Hepatocyte (in vitro differentiated cells): ENCODE measurements at regions not wholly inside any gene's neighbourhood (a gene's known extent, or its start where the extent isn't known, plus 50 kb on each side); places are given as distances from the start of the nearest gene placed in this dataset.

ENCODE experiments used
- EZH2 ChIP-seq: fragments of 200-600 bp; sonication (generic); IDR thresholded peaks from 2 replicates; pipeline ENCODE4 v1.6.1; 2016; ENCODE audit warnings: antibody characterized with exemption, mild to moderate bottlenecking, borderline replicate concordance
- EZH2phosphoT487 ChIP-seq: fragments of 200-600 bp; sonication (generic); IDR thresholded peaks from one replicate; pipeline ENCODE4 v1.6.1; 2018; ENCODE audit warnings: antibody characterized with exemption, mild to moderate bottlenecking, low read depth, moderate library complexity; ENCODE audit not compliant: unreplicated experiment, severe bottlenecking
- TF ChIP-seq, protein P1 (sequence below): fragments of 200-600 bp; sonication (generic); IDR thresholded peaks from 2 replicates; pipeline ENCODE4 v1.5.1; 2016; ENCODE audit warnings: antibody characterized with exemption, mild to moderate bottlenecking; ENCODE audit not compliant: poor library complexity

GRCh38 chr3:162845918-162846317, 1349.3 kb downstream of the OTOL1 start:
- TF ChIP-seq, protein P1, sequence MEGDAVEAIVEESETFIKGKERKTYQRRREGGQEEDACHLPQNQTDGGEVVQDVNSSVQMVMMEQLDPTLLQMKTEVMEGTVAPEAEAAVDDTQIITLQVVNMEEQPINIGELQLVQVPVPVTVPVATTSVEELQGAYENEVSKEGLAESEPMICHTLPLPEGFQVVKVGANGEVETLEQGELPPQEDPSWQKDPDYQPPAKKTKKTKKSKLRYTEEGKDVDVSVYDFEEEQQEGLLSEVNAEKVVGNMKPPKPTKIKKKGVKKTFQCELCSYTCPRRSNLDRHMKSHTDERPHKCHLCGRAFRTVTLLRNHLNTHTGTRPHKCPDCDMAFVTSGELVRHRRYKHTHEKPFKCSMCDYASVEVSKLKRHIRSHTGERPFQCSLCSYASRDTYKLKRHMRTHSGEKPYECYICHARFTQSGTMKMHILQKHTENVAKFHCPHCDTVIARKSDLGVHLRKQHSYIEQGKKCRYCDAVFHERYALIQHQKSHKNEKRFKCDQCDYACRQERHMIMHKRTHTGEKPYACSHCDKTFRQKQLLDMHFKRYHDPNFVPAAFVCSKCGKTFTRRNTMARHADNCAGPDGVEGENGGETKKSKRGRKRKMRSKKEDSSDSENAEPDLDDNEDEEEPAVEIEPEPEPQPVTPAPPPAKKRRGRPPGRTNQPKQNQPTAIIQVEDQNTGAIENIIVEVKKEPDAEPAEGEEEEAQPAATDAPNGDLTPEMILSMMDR, result no peak
- no peak for TF ChIP-seq EZH2
- no peak for TF ChIP-seq EZH2phosphoT487
